AG09319 (cell line): ENCODE measurements at regions not wholly inside any gene's neighbourhood (a gene's known extent, or its start where the extent isn't known, plus 50 kb on each side); places are given as distances from the start of the nearest gene placed in this dataset.

ENCODE experiments used
- DNase-seq: peaks from one replicate; pipeline ENCODE4 v3.0.0-alpha.2; 2010; ENCODE audit warnings: low read depth; ENCODE audit errors: extremely low read depth
- TF ChIP-seq, protein P1 (sequence below): IDR thresholded peaks from 2 replicates; pipeline ENCODE4 v1.5.1; 2011; ENCODE audit warnings: low read depth, mild to moderate bottlenecking, inconsistent platforms, low read length, moderate library complexity

DNA sequence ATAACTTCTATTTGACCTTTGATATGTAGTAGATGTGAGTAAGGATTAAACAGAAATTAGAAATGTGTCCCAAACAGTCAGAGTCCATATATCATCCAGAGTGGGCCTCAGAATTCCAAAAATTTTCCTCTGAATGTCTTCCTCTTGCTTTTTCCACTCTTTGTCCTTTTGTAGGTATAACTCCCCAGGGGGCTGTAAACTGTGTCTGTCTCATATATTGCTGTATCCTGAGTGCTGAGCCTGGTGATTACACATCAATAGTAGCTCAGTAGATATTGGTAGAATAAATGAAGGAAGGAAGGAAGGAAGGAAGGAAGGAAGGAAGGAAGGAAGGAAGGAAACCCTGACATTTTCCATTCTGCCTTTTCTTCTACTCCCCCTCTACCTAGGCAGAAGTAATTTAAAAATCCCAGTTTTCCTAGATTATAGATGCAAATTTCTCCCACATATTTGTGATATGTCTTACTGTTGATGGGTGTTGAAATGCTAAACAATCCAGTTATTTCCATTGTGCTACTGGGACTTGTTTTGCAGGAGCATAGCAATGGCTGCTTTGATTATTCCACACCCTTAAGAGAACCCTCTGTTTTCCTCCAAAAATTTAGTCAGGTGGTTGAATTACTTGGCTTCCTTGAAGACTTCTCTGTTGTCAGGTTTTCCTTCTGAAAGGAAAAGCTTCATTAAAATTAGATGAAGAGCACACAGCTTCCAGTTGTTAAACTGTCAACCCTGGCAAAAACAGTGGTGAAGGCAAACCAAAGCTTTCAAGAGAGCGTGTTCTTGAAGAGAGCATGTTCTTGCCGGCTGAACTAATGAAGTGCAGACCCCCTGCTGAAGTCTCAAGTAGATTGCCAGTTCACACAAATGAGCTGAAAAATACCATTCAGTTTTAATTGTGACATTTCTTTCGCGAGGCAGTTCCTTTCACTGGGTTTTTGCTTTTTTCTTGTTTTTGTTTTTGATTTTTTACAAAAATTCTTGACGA is 147.8 kb downstream of the KCNE4 start:
- DNase-seq, result no peak
- TF ChIP-seq, protein P1, sequence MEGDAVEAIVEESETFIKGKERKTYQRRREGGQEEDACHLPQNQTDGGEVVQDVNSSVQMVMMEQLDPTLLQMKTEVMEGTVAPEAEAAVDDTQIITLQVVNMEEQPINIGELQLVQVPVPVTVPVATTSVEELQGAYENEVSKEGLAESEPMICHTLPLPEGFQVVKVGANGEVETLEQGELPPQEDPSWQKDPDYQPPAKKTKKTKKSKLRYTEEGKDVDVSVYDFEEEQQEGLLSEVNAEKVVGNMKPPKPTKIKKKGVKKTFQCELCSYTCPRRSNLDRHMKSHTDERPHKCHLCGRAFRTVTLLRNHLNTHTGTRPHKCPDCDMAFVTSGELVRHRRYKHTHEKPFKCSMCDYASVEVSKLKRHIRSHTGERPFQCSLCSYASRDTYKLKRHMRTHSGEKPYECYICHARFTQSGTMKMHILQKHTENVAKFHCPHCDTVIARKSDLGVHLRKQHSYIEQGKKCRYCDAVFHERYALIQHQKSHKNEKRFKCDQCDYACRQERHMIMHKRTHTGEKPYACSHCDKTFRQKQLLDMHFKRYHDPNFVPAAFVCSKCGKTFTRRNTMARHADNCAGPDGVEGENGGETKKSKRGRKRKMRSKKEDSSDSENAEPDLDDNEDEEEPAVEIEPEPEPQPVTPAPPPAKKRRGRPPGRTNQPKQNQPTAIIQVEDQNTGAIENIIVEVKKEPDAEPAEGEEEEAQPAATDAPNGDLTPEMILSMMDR, result no peak

DNA sequence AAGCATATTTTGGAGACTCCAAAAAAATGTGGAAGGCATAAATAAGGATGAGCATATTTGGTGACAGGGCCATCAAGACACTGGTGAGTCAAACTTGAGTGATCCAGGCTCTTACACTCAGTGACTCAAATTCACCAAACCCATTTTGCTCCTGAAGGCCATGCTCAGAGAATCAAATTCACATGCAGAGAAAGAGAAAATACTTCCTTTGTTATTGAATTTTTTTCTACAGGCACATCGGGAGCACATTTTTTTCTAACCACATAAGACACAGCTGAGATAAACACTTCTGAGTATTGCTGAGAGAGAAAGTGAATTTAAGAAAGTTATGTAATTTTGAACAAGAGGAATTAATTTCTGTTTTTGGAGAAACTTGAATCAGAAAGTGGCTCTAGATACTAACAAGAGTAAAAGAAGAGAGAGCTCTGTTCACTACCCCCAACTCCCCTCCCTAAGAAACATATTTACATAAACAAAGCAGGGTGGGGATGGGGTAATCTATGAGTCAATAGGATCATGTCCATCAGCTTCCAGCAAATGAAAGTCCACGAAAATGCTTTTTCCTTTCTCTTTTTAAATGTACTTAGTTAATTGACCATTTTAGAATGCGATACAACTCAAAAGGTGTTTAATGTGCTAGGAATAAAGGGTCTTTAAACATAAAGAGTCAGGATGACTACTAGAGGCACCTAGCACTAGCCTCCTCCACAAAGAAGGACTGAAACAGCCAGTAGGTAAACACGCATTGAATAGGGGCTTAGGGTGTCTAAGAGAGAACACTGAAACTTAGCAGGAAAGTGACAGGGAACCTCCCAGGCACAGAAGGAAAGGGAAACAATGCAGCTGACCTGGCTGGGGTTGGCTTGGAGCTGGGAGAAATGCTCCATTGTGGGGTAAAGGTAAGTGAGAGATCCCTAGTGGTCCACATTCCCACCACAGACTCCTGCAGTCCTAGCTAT is 152.3 kb downstream of the KCNE4 start:
- peak; percentile 11 for DNase-seq
- TF ChIP-seq, protein P1, result no peak

DNA sequence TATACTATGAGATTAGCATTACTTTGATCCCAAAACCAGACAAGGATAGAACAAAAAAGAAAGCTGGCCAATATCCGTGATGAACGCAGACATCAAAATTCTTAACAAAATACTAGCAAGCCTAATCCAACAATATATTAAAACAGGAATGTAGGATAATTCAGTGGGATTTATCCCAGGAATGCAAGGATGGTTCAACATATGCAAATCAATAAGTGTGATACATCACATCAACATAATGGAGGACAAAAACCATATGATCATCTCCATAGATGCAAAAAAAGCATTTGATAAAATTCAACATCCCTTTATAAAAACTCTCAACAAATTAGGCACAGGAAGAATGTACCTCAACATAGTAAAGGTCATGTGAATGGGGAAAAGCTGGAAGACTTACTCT is 158.5 kb downstream of the KCNE4 start:
- TF ChIP-seq, protein P1, result no peak
- DNase-seq, result no peak

DNA sequence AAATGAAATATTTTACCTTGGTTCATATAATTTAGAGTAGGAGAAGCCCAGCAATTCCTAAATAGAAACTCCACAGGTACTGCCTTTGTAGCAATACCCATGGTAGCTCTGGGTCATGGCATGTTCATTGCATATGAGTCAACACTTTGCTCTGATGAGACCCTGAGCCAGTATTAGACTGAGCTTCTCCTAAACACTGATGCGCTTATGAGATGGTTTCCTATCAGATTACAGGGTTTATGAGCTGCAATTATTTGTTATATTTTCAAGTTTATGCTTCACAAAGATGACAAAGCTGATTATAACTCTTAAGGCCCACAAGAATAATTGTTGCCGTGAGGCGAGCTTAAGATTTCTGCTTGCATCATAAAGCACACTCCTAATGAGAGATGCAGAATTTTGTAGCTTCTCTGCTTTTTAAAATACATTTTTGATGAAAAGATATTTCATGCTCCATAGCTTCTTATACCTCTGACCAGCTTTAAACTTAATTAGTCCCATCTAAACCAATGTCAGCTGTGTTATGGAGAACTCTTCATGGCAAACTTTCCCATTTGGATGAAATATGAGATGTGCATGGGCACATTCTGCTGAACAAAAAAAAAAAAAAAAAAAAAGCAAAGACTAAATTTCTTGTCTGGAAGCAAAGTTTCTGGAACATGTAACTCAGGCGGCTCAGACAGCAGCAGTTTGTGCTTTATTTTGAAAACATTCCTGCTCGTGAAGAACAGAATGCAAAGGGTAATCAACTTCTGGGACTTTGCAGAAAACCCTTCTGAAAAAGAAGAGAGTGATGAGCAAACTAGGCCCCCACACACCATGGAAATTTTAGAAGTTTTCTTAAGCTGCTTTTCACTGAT is 162.6 kb downstream of the KCNE4 start:
- DNase-seq, result no peak
- TF ChIP-seq, protein P1, result no peak

DNA sequence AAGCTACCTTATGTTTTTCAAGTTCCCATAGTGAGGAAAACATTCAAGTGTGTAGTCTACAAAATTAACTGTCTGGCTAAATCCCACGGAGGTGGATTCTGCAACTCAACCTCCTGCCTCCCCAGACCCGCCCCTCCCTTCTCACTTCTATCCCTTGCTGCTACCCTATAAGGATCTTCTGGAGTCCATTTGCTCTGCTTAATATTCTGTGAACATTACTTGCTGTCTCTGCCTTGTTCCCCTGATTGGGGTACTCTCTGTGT is 163.2 kb downstream of the KCNE4 start:
- TF ChIP-seq, protein P1, result no peak

DNA sequence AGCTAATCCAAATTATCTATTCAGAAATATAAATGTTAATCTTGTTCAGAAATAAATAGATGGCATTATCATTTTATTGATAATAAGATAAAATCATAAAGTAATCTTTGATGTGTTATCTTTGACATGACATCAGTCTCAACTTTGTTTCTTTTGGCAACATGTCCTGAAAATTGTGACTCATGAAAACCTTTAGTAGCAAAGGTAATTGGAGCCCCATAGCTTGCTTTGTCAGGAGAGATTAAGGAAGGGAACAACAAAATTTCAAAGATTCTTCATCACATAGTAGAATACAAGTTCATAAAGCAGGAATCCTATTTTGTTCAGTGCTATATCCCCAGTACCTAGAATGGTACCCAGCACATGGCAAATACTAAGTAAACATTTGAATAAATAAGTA is 165.4 kb downstream of the KCNE4 start:
- TF ChIP-seq, protein P1, result no peak
- no peak for DNase-seq

More for the DNA sequence above, 163.2 kb downstream of the KCNE4 start:
- no peak for DNase-seq
